HT1080 (cell line): ENCODE measurements at regions not wholly inside any gene's neighbourhood (a gene's known extent, or its start where the extent isn't known, plus 50 kb on each side); places are given as distances from the start of the nearest gene placed in this dataset.

ENCODE experiments used
- DNase-seq: peaks from one replicate; pipeline ENCODE4 v3.0.0-alpha.2; 2015; ENCODE audit warnings: low read depth

- DNase-seq: no peak
Observed at GRCh38 chr22:27218012-27218920, 560.9 kb downstream of the MIAT start.

- no peak for DNase-seq
Observed at GRCh38 chr22:27219036-27219435, 561.6 kb downstream of the MIAT start.

- DNase-seq: peak; percentile 53
Observed at GRCh38 chr22:27220339-27220738, 563.0 kb downstream of the MIAT start.

GRCh38 chr22:27222178-27222577 is 564.8 kb downstream of the MIAT start:
- DNase-seq: no peak

GRCh38 chr22:27223317-27224177 is 566.2 kb downstream of the MIAT start:
- DNase-seq: peak; percentile 67

- no peak for DNase-seq
Observed at GRCh38 chr22:27224485-27225374, 567.3 kb downstream of the MIAT start.

GRCh38 chr22:27226666-27227065 is 569.3 kb downstream of the MIAT start:
- peak; percentile 24 for DNase-seq

- DNase-seq: no peak
Observed at GRCh38 chr22:27228771-27229170, 571.4 kb downstream of the MIAT start.

GRCh38 chr22:27230189-27230588 is 571.4 kb downstream of the MN1 start:
- no peak for DNase-seq

- no peak for DNase-seq
Observed at GRCh38 chr22:27231266-27231665, 570.3 kb downstream of the MN1 start.

GRCh38 chr22:27232077-27232476 is 569.5 kb downstream of the MN1 start:
- DNase-seq: no peak

- DNase-seq: no peak
Observed at GRCh38 chr22:27237080-27237741, 564.3 kb downstream of the MN1 start.

- peak; percentile 87 for DNase-seq
Observed at GRCh38 chr22:27238935-27239510, 562.5 kb downstream of the MN1 start.

GRCh38 chr22:27239520-27239919 is 562.0 kb downstream of the MN1 start:
- no peak for DNase-seq

- no peak for DNase-seq
Observed at GRCh38 chr22:27240298-27241075, 561.1 kb downstream of the MN1 start.

- DNase-seq: no peak
Observed at GRCh38 chr22:27241430-27242321, 559.9 kb downstream of the MN1 start.

GRCh38 chr22:27242474-27242873 is 559.1 kb downstream of the MN1 start:
- DNase-seq: no peak

- DNase-seq: no peak
Observed at GRCh38 chr22:27242917-27243589, 558.5 kb downstream of the MN1 start.
